H9 (cell line): ENCODE measurements at regions not wholly inside any gene's neighbourhood (a gene's known extent, or its start where the extent isn't known, plus 50 kb on each side); places are given as distances from the start of the nearest gene placed in this dataset.
A peak's percentile ranks its signal among the peaks of the same experiment; 100 is the strongest.

Source experiments
- DNase-seq: peaks from one replicate; pipeline ENCODE4 v3.0.0-alpha.2; 2017
- H2AFZ ChIP-seq: one replicate; pipeline ENCODE4 v1.6.1; 2013; ENCODE audit warnings: mild to moderate bottlenecking, low read length, control low read depth, moderate library complexity
- H2AK5ac ChIP-seq: 2 replicates; pipeline ENCODE4 v1.6.1; 2013; ENCODE audit warnings: low read length, control low read depth, mixed read lengths; ENCODE audit not compliant: insufficient read length
- H2BK120ac ChIP-seq: one replicate; pipeline ENCODE4 v1.6.1; 2013; ENCODE audit warnings: low read depth, mild to moderate bottlenecking, low read length, control low read depth, inconsistent platforms; ENCODE audit not compliant: poor library complexity, severe bottlenecking
- H2BK12ac ChIP-seq: 2 replicates; pipeline ENCODE4 v1.6.1; 2013; ENCODE audit warnings: low read length, control low read depth, mixed read lengths, low read depth; ENCODE audit not compliant: insufficient read length
- H2BK15ac ChIP-seq: 2 replicates; pipeline ENCODE4 v1.6.1; 2013; ENCODE audit warnings: low read depth, low read length, control low read depth
- H2BK20ac ChIP-seq: one replicate; pipeline ENCODE4 v1.6.1; 2013; ENCODE audit warnings: low read depth, mild to moderate bottlenecking, low read length, control low read depth, inconsistent platforms; ENCODE audit not compliant: poor library complexity, severe bottlenecking
- H2BK5ac ChIP-seq: 2 replicates; pipeline ENCODE4 v1.6.1; 2013; ENCODE audit warnings: low read length, control low read depth, mixed read lengths; ENCODE audit not compliant: insufficient read length
- H3K14ac ChIP-seq: 2 replicates; pipeline ENCODE4 v1.6.1; 2013; ENCODE audit warnings: low read length, control low read depth; ENCODE audit not compliant: insufficient read depth
- H3K18ac ChIP-seq: 2 replicates; pipeline ENCODE4 v1.6.1; 2013; ENCODE audit warnings: low read depth, mild to moderate bottlenecking, mixed read lengths, low read length, control low read depth; ENCODE audit not compliant: insufficient read length
- H3K23ac ChIP-seq: 2 replicates; pipeline ENCODE4 v1.6.1; 2013; ENCODE audit warnings: low read length, control low read depth, mixed read lengths, low read depth; ENCODE audit not compliant: insufficient read length
- H3K23me2 ChIP-seq: 2 replicates; pipeline ENCODE4 v1.6.1; 2013; ENCODE audit warnings: low read depth, mild to moderate bottlenecking, mixed read lengths, low read length, control low read depth; ENCODE audit not compliant: insufficient read length, poor library complexity, severe bottlenecking
- H3K27ac ChIP-seq: 2 replicates; pipeline ENCODE4 v1.5.1; 2013; ENCODE audit warnings: low read length, control low read depth, mixed read lengths, low read depth; ENCODE audit not compliant: insufficient read length
- H3K27me3 ChIP-seq: 2 replicates; pipeline ENCODE4 v1.6.1; 2013; ENCODE audit warnings: low read length, control low read depth, inconsistent platforms; ENCODE audit not compliant: insufficient read depth
- H3K4ac ChIP-seq: 2 replicates; pipeline ENCODE4 v1.6.1; 2013; ENCODE audit warnings: low read depth, mild to moderate bottlenecking, control low read depth, inconsistent platforms, low read length, moderate library complexity
- H3K4me1 ChIP-seq: 2 replicates; pipeline ENCODE4 v1.6.1; 2013; ENCODE audit warnings: low read length, control low read depth, inconsistent platforms; ENCODE audit not compliant: insufficient read depth
- H3K4me2 ChIP-seq: 2 replicates; pipeline ENCODE4 v1.6.1; 2013; ENCODE audit warnings: low read length, control low read depth, mixed read lengths; ENCODE audit not compliant: insufficient read length, insufficient read depth
- H3K56ac ChIP-seq: 2 replicates; pipeline ENCODE4 v1.6.1; 2013; ENCODE audit warnings: low read depth, mild to moderate bottlenecking, mixed read lengths, low read length, control low read depth; ENCODE audit not compliant: insufficient read length
- H3K79me1 ChIP-seq: 2 replicates; pipeline ENCODE4 v1.6.1; 2013; ENCODE audit warnings: low read depth, mild to moderate bottlenecking, moderate library complexity, low read length, control low read depth, inconsistent platforms; ENCODE audit not compliant: insufficient read depth, poor library complexity, severe bottlenecking
- H3K79me2 ChIP-seq: 2 replicates; pipeline ENCODE4 v1.6.1; 2013; ENCODE audit warnings: low read length, control low read depth, inconsistent platforms; ENCODE audit not compliant: insufficient read depth
- H3K9ac ChIP-seq: 2 replicates; pipeline ENCODE4 v1.6.1; 2013; ENCODE audit warnings: low read length, control low read depth, mixed read lengths; ENCODE audit not compliant: insufficient read length; ENCODE audit errors: extremely low read depth
- H3K9me3 ChIP-seq: one replicate; pipeline ENCODE4 v1.6.1; 2013; ENCODE audit warnings: low read depth, low read length, inconsistent platforms; ENCODE audit not compliant: control insufficient read depth
- H3T11ph ChIP-seq: one replicate; pipeline ENCODE4 v1.6.1; 2013; ENCODE audit warnings: mild to moderate bottlenecking, low read length, control low read depth, inconsistent platforms
- H4K20me1 ChIP-seq: one replicate; pipeline ENCODE4 v1.6.1; 2013; ENCODE audit not compliant: control insufficient read depth, insufficient read length, insufficient read depth
- H4K5ac ChIP-seq: 2 replicates; pipeline ENCODE4 v1.6.1; 2013; ENCODE audit warnings: low read depth, mild to moderate bottlenecking, mixed read lengths, low read length, control low read depth; ENCODE audit not compliant: insufficient read length
- H4K8ac ChIP-seq: replicated peaks from 2 replicates; pipeline ENCODE4 v1.6.1; 2013; ENCODE audit warnings: low read length, control low read depth, mixed read lengths, low read depth; ENCODE audit not compliant: insufficient read length
- H4K91ac ChIP-seq: 2 replicates; pipeline ENCODE4 v1.6.1; 2013; ENCODE audit warnings: low read depth, mild to moderate bottlenecking, moderate library complexity, mixed read lengths, low read length, control low read depth; ENCODE audit not compliant: insufficient read length
- H3K27ac Mint-ChIP-seq, 3 experiments: 2 replicates in 2 of 3; 3 replicates in 1 of 3; pipeline ENCODE4 v1.8.0; 2020 to 2021; ENCODE audit warnings: mixed read lengths in 3 of 3, mild to moderate bottlenecking in 1 of 3, moderate library complexity in 1 of 3
- H3K27me3 Mint-ChIP-seq: 2 replicates; pipeline ENCODE4 v1.8.0; 2021; ENCODE audit warnings: low read depth, mild to moderate bottlenecking, moderate library complexity, mixed read lengths
- H3K36me3 Mint-ChIP-seq, 3 experiments: 2 replicates in 2 of 3; 3 replicates in 1 of 3; pipeline ENCODE4 v1.8.0; 2020 to 2021; ENCODE audit warnings: low read depth in 3 of 3, mixed read lengths in 3 of 3; ENCODE audit not compliant: insufficient read depth in 1 of 3
- H3K4me1 Mint-ChIP-seq, 2 experiments: 2 replicates each; pipeline ENCODE4 v1.8.0; 2020; ENCODE audit warnings: mixed read lengths in 2 of 2
- H3K4me3 Mint-ChIP-seq, 2 experiments: 2 replicates in 1 of 2; 3 replicates in 1 of 2; pipeline ENCODE4 v1.8.0; 2020 to 2021; ENCODE audit warnings: mild to moderate bottlenecking in 2 of 2, mixed read lengths in 2 of 2, moderate library complexity in 1 of 2
- H3K9me3 Mint-ChIP-seq, 2 experiments: 2 replicates in 1 of 2; 3 replicates in 1 of 2; pipeline ENCODE4 v1.8.0; 2020; ENCODE audit warnings: mild to moderate bottlenecking in 2 of 2, mixed read lengths in 2 of 2, moderate library complexity in 1 of 2
- WGBS: extraction: QIAGEN DNeasy Blood & Tissue Kit; methylation state at CpG from one replicate; pipeline ENCODE4 v1.1.7; 2013; ENCODE audit warnings: missing lambda C conversion rate, low lambda C conversion rate, mixed read lengths; ENCODE audit not compliant: insufficient read length; ENCODE audit errors: extremely low coverage; 5-methylcytosine and 5-hydroxymethylcytosine counted together
- TF ChIP-seq, protein P1 (sequence below): fragments of 200-600 bp; sonication (generic); conservative IDR thresholded peaks from 3 replicates; pipeline ENCODE4 v1.8.0; 2021; ENCODE audit warnings: antibody characterized with exemption, mild to moderate bottlenecking

DNA sequence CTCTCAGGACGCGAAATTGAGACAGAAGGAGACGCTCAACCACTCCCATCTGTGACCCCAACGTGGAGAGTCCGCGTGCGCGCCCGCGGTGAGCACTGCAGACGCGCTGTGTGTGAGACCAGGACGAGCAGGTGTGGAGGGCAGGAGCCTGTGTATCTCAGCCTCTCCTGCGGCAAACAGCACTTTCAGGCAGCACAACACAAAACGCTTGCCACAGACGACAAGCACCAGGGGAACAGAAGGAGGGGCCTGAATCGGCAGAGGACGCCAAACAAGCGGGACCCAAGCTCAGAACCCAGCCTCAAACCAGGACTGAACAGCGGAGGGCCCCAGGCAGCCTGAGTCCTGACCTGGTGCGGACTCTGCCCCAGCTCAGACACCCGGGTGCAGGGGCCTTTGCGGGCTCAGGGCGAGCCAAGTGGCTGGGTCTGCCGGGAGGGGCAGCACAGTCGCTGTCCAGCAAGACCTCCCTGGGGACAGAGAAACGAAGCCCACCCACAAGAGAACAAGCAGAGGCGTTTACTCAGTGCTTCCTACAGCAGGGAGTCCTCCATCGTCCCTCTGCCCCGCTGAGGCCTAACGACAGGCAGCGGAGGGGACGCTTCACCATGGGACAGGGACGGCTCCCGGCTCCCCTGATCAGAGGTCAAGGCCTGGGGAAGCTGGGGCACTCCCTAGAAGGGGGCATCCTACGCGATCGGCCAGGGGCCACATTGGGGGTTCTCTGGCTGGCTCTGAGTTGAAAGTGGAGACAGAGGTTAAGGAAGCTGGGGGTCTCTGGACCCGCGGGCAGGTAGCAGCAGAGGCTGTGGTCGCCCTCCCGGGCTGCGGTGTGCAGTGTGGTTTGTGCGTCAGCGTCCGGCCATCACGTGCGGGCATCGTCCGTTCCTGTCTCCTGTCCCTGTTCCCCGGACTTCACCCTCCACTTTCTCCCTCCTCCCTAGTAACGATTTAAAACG is 560.8 kb downstream of the BRD1 start:
- TF ChIP-seq, protein P1, sequence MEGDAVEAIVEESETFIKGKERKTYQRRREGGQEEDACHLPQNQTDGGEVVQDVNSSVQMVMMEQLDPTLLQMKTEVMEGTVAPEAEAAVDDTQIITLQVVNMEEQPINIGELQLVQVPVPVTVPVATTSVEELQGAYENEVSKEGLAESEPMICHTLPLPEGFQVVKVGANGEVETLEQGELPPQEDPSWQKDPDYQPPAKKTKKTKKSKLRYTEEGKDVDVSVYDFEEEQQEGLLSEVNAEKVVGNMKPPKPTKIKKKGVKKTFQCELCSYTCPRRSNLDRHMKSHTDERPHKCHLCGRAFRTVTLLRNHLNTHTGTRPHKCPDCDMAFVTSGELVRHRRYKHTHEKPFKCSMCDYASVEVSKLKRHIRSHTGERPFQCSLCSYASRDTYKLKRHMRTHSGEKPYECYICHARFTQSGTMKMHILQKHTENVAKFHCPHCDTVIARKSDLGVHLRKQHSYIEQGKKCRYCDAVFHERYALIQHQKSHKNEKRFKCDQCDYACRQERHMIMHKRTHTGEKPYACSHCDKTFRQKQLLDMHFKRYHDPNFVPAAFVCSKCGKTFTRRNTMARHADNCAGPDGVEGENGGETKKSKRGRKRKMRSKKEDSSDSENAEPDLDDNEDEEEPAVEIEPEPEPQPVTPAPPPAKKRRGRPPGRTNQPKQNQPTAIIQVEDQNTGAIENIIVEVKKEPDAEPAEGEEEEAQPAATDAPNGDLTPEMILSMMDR: no peak
- H4K91ac ChIP-seq: no peak overlapping the region
- Mint-ChIP-seq H3K4me3 (no peak overlapping the region), H3K4me1 (peaks cover 35 to 43% of the 10 kb centered on the region in 2 experiments), H3K27me3 (peaks cover 74% of the 10 kb centered on the region), H3K36me3 (peaks cover 3 to 4% (median 3%) of the 10 kb centered on the region in 3 experiments; a peak in 4 of 7 replicates), H3K9me3 (peaks cover 4 to 6% of the 10 kb centered on the region in 2 experiments; a peak in 3 of 5 replicates), H3K27ac (peak overlapping the region in 1 of 3 experiments; percentile 57; a peak in 1 of 7 replicates)
- no peak overlapping the region for H3K23ac ChIP-seq
- no peaks in the 10 kb centered on the region for H3K79me1 ChIP-seq
- H2BK15ac ChIP-seq: no peak overlapping the region
- peaks cover 4% of the 10 kb centered on the region; the same call in 1 of the 2 replicates for H3K27me3 ChIP-seq
- peaks cover 5% of the 10 kb centered on the region for H3K23me2 ChIP-seq
- H4K5ac ChIP-seq: no peak overlapping the region
- no CpG with 5 or more reads among the region's 53 CpGs for WGBS
- H4K20me1 ChIP-seq: no peaks in the 10 kb centered on the region
- DNase-seq: peak; percentile 60
- H3K27ac ChIP-seq: no peak overlapping the region
- H2AK5ac ChIP-seq: no peak overlapping the region
- H3K9me3 ChIP-seq: no peaks in the 10 kb centered on the region
- H3K4me1 ChIP-seq: peaks cover 10% of the 10 kb centered on the region; the same call in 1 of the 2 replicates
- no peaks in the 10 kb centered on the region for H3K79me2 ChIP-seq
- no peak overlapping the region for H3K9ac ChIP-seq
- H2BK5ac ChIP-seq: no peak overlapping the region
- H3K56ac ChIP-seq: no peak overlapping the region
- no peak overlapping the region for H3T11ph ChIP-seq
- peak overlapping the region; percentile 27 for H3K18ac ChIP-seq
- no peak overlapping the region for H3K4me2 ChIP-seq
- no peak overlapping the region for H2BK12ac ChIP-seq
- H2BK20ac ChIP-seq: no peak overlapping the region
- no peak overlapping the region for H2AFZ ChIP-seq
- no peak overlapping the region for H2BK120ac ChIP-seq
- no peak overlapping the region for H3K4ac ChIP-seq
- H4K8ac ChIP-seq: no peak overlapping the region
- H3K14ac ChIP-seq: peak overlapping the region; percentile 11; the same call in 1 of the 2 replicates
